Superior temporal gyrus (tissue), 1 donor: ENCODE measurements at regions not wholly inside any gene's neighbourhood (a gene's known extent, or its start where the extent isn't known, plus 50 kb on each side); places are given as distances from the start of the nearest gene placed in this dataset.

Experiments
- DNase-seq: peaks from one replicate; pipeline ENCODE4 v3.0.0-alpha.2; 2016; ENCODE audit errors: extremely low spot score

DNA sequence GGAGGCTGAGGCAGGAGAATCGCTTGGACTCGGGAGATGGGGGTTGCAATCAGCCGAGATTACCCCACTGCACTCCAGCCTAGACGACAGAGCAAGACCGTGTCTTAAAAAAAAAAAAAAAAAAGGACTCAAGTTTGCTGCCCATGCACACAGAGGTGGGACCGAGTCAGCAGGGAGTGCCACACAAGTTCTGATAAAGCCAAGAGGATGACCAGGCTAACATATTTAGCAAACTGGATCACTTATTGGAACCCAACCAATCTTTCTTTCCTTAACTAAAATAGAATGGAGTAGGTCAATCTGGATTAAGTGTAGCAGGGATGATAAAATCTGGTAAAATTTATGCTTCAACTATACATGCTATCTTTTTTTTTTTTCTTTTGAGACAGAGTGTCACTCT lies 190.4 kb upstream of the FOXN3 start:
- no peak for DNase-seq

DNA sequence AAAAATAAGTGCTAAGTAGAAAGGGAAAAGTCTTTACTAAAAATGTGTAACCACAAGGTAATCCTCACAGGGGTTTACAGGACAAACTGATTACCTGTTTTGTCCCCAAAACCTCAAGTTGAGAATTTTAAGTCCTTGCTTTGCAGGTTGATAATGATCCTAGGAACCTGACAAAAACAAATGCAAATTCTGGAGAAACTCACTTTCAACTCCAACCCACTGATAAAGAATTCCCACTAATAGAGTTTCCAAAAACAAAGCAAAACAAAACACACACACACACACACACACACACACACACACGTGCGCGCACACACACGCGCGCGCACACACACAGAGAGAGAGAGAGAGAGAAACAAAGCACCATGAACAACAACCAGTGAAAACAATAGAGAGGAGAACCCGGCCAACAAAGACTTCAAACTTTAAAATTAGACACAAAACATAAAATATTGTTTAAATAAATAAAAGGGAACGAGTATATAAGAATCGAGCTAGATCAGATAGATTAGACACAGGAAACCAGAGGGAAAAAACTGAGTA lies 187.0 kb upstream of the FOXN3 start:
- DNase-seq: no peak

DNA sequence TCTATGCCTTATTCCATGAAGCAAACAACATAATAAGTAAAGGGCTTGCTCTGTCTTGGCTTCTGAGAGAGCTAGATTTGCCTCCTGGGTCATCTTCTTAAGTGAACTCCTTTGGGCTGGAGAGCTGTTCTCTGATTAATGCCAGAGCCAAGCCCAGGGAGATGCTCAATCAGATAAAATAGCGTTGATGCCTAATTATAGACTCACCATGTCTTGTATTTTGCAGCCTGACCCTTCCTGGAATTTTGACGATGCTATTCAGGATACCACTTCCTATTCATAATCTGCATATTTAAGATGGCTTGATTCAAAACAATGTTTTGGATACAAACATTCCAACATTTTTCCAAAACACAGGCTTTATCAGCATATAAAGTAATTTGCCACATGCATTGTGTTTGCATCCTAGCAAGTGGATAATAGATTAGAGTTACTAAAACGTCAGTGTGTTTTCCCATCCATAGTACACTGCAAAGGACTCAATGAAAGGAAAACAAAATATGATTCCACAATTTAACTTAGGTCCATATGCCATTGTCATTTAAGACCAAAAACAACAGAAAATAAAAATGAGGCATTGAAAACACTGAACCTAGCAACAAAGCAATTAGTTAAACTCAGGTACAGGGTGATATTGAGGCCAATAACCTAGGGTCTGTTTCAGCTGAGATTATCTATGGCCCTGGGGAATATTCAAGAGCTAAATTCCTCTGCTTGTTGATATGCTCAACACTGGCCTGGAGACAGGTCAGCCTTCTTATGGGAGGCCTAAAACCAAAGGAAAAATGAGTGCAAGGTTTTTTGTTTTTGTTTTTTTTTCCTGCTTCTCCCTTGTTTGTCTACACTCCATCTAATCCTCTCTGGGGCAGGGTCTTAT lies 184.2 kb upstream of the FOXN3 start:
- DNase-seq: no peak

DNA sequence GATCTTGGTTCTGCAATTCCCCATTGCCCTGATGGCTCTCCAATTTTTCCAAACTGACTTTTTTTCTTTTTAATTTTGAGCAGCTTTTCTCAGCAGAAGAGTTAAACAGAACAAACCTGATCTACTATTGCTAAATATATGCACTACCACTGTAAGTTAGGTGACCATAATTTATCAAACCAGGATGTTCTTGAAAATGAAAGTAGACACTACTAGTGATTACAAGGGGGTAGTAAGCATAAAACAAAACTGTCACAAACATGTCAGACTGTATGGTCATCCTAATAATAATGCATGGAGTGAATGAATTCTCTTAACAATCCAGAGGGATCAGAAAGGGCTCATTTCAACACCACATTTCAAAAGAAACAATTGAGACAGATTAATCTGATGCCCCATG lies 183.0 kb upstream of the FOXN3 start:
- no peak for DNase-seq

DNA sequence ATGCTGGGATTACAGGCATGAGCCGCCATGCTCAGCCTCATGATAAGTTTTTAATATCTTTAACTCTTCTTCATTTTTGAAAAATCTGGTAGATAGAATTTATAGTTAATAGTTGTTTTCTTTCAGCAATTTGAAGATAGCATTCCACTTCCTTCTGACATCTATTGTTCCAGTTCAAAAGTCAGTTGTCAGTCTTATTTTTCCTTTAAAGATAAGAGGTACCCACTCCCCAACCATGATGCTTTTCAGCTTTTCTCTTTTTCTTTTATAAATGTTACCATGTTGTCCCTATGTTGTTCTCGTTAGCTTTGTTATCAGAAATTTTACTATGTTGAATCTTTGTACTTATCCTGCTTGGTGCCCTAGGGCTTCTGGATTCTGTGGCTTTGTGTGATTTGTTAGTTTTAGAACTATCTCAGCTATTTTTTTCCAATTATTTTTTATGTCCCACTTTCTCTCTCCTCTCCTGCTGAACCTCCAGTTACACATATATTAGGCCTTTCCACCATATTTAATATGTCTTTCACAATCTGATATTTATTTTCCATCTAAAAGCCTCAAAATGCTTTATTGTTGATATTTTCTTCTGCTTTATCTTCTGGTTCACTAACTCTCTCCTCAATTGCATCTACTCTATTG lies 181.6 kb upstream of the FOXN3 start:
- DNase-seq: no peak

GRCh38 chr14:89592961-89593360 lies 175.9 kb upstream of the FOXN3 start:
- no peak for DNase-seq

GRCh38 chr14:89589400-89590118 lies 172.5 kb upstream of the FOXN3 start:
- no peak for DNase-seq

DNA sequence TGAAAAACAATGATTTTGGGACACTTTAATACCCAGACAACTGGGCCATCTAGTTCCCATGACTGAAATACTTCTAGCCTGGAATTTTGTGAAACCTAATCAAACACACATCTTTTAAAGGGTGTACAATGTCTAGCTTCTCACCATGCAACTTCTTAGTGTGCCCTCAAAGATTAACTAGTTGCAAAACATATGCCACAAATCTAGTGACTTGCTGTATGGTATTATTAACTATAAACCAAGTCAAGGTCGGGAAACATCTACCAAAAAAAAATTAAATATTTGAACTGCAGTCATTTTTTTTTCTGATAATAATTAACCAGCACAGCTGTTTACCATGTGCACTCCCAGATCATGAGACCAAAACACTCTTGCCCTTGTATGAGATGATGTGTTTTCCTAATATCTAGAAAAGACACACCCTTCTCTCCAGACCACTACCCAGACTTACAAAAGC lies 171.8 kb upstream of the FOXN3 start:
- no peak for DNase-seq

- DNase-seq: no peak
Measured at GRCh38 chr14:89588016-89588415, 171.0 kb upstream of the FOXN3 start.

DNA sequence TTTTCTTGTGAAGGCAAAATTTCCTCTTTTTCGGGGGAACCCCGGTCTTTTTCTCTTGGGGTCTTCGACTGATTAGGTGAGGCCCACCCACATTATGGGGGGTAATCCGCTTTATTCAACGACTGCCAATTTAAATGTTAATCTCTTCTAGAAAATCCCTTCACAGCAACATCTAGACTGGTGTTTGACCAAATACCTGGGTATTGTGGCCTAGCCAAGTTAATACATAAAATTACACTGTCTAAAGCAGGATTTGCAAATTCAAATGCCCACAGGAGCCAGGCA lies 170.0 kb upstream of the FOXN3 start:
- DNase-seq: no peak

GRCh38 chr14:89586258-89587135 lies 169.5 kb upstream of the FOXN3 start:
- no peak for DNase-seq

DNA sequence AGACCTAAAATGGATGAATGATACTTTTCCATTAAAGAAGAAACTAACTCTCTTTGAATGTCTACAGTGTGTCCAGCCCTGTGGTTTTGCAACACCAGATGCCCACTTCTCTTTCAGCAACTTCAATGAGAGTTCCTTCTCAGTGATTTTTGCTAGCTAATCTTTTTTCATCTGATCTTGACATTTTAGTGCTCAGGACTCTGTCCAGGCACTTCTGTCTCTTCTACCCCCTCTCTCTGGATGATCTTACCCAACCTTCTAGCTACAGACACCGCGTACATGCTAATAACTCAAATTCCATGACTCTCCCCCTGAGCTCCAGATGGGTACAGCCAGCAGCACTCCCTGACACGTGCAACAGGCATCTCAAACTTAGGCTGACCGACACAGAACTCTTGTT lies 161.1 kb upstream of the FOXN3 start:
- DNase-seq: no peak

DNA sequence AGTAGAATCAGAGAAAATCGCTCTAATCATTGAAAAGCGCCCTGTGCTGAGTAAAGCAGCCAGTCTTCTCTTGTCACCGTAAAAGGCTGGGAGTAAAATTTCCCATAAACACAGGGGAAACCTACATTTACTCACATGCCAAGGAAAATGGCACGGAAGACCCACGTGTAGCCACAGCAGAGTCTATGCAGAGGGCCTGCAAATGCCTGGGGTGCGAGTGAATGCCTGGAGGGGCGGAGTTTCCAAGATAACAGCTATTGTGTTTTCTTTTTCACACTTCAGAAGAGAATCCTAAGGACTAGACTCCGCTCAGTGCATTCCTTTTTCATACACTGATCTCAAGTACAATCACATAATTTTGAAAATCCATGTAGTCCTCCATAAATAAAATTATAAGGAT lies 159.9 kb upstream of the FOXN3 start:
- DNase-seq: no peak

GRCh38 chr14:89576145-89576927 lies 159.3 kb upstream of the FOXN3 start:
- no peak for DNase-seq

DNA sequence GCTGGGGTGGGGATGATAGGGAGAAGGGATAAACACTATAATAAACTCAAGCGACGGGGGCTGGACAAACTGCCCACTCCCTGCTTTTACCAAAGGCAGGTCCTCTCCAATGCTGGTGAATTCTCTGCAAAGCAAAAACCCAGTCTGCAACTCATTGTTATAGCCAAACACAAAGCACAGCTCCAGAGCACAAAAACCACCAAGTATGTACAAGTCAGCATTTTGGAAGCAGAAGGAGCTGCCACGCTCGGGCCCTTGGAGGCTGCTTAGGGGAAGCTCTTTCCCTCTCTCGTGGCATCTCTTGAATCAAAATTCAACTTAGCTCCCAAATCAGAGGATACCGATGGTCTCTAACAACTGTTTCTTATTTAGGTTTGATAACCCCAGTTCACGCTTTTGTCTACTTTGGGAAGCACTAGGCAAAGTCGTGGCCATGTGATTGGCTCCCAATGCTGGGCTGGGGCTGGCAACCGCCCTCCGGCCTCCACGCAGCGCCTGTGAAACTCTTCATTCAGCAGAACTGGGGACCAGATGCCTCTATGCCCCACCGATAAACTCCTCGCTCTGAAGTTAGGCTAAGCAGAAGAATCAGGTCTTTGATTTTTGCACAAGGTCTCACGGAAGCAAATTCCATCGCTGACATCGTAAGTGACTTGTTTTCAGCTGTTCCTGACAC lies 158.5 kb upstream of the FOXN3 start:
- DNase-seq: no peak

DNA sequence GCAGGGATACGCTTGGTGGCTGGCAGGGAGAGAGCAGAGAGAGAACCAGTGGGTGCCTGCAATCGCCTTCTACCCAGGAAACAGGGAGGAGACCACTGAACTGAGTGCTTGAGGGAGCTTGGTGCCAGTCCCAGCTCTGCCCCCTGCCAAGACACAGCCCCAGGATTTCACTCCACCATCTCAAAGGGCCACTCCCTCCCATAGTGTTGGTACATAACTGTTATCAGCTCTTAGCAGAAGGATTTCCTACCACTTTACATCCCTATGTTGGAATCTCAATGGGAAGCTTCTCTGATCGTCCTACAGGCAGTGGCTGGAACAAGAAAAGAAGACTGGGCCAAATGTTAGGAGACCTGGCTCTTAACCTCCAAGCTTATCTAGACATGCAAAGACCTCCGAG lies 157.4 kb upstream of the FOXN3 start:
- no peak for DNase-seq

DNA sequence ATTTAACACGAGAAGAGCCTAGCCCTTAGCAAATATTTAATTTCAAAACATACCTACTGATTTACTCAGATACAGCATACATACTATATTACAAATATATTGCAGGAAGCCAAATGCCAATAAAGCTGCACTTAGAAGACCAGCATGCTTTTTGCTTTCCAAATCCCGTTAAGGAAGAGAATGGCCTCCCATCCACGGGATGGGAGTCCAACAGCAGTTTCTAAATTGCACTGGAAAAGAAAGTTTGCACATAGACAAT lies 156.3 kb upstream of the FOXN3 start:
- DNase-seq: no peak

- no peak for DNase-seq
Measured at GRCh38 chr14:89572596-89573398, 155.8 kb upstream of the FOXN3 start.

- no peak for DNase-seq
Measured at GRCh38 chr14:89571491-89571890, 154.5 kb upstream of the FOXN3 start.
